Stimulated activated CD8-positive, alpha-beta memory T cell treated with anti-CD3 and anti-CD28 coated beads, Interleukin-4, amount 100 ng/mL, for 4 hours (primary cell): ENCODE measurements at regions not wholly inside any gene's neighbourhood (a gene's known extent, or its start where the extent isn't known, plus 50 kb on each side); places are given as distances from the start of the nearest gene placed in this dataset.

Experiments used
- DNase-seq, 2 donors: peaks; one replicate each; pipeline ENCODE4 v3.0.0-alpha.2; 2020; ENCODE audit warnings: low read depth in 2 of 2, low spot score in 1 of 2

DNA sequence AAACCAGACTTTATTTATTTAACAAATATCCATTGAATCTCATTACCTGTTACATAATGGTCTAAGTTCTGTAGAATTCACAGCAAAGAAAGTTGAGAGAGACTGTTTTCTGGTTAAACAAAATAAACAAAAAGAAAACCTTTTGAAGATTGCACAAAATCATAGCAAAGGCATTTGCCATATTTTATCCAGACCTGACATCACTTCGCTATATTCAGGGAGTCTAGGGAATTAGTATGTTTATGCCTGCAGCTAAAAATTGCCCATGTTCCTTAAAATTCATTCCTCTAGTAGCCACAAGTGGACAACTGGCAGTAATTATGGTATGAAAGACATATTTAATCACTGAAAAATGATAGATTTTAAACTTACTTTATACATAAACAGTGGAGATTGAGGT lies 577.0 kb upstream of the DAB2 start:
- DNase-seq: no peak

DNA sequence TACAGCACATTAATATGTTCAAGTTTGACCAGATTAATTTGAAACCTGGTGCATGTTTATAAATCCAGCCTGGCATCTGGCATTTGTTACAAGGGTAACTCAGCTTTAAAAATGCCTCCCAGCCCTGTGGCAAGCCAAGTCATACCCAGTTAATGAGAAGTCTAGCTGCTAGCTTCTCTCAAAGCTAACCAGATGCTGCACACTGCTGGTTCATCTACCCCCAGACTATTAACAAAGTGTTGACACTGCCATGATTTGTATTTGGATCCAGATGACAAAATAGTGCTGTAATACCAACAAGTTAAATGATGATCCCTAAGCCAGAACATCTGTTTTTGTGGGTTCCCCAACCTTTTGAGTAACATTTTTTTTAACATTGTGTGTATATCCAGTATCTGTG lies 573.7 kb upstream of the DAB2 start:
- no peak for DNase-seq

DNA sequence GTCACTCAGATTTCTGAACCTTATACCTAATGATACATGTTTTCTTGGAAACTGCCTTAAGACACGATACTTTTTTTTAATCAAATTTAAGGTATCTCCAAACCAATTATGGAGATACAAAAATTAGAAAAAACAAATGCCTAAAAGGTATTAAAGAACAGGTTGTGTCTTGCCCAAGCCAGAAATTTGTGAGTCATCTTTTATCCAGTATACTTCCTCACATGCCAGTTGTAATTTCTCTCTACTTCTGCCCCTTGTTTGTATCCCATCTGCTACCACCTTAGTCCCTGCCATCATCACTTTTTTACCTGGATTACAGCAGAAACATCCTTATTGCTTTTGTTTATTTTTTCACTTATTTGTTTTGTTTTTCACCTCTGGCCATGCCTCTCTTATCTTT lies 571.2 kb upstream of the DAB2 start:
- DNase-seq: no peak

DNA sequence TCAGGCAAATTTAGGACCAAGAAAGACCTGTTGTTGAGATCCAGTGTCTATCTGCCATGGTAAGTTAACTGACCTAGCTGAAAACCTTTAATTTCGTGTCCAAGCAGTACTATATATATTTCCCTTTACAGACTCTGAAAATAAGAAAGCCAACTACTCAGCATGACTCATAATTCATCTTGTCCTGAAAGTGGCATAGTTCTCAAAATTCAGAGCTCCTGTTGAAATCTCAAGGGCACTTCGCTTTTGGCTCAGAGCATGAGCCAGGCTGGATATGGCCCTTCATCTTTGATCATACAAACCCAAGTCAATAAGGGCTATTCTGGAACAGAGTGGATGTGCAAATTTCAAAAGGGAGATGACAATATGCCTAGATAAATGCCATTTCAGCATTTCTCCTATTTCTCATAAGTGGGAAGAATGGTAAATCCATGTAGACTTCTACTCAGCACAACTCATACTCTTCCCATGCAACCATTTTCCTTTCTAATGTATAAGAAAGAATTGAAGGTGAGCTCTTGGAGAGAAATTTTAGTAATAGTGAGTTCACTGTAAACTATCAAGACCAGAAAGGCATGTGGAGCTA lies 567.9 kb upstream of the DAB2 start:
- DNase-seq: no peak

DNA sequence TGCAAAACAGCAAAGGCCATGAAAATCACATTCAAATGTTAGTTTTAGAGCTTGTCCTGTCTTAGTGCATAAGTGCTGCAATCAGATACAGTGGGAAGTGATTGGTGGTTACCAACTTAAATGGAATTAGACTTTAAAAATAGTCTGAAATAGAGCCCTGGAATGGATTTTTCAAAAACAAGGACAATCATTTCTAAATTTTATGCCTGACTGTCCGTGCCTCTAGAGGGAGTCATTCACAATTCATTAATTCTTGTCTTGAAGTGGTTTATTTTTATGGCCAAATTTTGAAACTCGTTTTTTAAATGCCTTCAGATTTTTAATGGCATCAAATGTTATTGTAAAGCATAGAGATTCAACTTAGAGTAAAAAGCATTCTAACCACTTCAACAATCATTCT lies 561.8 kb upstream of the DAB2 start:
- DNase-seq: no peak

DNA sequence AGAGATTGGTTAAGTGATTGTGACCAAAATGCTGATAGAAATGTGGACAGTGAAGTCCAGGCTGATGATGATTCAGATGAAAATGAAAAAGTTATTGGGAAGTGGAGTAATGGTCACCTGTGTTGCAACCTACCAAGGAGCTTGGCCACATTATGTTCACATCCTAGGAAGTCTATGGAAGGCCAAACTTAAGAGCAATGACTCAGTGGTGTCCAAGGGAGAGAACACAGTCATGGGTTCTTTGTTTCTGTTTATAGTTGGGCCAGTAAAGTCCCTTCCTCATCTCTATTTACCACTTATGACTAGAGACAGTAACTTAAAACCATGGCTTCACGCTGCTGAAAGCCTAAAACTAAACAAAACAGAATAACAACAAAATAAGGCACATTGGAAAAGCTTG lies 555.3 kb upstream of the DAB2 start:
- DNase-seq: no peak

DNA sequence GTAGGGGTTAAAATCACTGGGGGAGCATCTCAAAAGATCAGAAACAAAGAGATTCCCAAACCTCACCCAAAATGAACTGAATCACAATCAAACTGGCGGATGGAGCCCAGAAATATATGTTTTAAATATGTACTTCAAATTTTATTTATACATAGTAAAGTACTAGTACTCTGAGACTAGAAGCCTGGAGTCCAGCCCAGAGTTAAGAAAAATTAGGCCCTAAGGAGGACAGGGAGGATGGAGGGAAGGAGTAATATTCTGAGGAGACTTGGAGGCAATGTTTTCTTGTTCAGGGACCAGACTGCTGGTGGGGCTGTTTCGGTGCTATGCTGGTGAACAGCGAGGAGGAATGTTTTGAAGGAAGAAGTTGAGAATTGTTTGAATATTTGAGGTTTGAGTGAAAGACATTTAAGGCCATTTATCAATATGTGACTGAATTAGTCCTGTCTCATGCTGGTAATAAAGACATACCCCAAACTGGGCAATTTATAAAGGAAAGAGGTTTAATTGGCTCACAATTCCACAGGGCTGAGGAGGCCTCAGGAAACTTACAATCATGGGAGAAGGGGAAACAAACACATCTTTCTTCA lies 552.4 kb upstream of the DAB2 start:
- DNase-seq: no peak

DNA sequence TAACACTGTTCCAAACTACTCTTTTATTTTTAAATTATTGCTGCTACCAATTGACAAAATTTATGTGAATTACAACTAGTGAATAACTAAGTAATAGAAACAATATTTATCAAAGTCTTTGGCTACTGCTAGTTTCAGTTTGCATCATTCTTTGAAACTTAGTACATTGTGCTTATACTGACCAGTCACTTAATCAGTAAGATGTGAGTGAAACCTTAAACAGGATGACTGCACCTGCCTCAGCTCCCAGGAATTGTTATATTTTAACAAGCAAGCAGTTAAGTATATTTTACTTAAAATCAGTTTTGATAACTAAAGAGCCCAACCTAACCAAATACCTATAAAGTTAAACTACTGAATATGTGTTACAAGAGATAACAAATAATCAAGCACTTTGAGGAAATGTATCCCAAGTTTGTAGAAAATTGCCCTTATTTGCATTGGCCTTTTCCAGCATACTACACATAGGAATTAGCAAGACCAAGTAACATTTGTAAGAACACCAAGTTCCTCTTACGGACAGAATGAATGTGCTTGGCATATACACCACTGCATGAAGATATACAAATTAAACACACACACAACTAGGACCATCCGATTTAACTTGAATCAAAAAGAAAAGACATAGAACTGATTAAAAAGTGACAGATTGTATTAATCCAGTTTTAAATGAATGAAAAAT lies 545.5 kb upstream of the DAB2 start:
- DNase-seq: no peak

DNA sequence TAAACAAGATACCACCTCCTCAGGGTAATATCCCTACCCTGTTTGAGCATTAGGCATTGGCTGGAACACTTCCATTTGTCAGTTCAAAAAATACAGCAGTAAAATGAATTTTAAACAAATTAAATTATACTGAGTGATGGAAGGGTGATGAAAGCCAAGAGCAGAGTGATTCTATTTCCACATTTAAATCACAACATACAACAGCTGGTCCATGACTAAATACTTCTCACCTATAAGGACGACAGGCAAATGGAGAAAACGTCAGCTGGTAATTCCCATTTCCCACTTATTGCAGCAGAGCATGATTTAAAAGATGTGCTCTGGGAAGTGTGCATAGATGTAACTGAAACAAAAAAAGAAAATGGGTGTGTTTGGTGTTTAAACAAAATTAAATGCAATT lies 543.6 kb upstream of the DAB2 start:
- DNase-seq: no peak

DNA sequence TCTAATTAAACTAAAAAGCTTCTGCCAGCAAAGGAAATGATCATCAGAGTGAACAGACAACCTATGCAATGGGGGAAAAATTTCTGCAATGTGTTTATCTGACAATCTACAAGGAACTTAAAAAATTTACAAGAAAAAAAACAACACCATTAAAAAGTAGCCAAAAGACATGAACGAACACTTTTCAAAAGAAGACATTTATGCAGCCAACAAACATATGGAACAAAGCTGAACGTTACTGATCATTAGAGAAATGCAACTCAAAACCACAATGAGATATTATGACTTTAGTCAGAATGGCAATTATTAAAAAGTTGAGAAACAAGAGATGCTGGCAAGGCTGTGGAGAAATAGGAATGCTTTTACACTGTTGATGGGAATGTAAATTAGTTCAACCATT lies 530.4 kb upstream of the DAB2 start:
- DNase-seq: no peak

DNA sequence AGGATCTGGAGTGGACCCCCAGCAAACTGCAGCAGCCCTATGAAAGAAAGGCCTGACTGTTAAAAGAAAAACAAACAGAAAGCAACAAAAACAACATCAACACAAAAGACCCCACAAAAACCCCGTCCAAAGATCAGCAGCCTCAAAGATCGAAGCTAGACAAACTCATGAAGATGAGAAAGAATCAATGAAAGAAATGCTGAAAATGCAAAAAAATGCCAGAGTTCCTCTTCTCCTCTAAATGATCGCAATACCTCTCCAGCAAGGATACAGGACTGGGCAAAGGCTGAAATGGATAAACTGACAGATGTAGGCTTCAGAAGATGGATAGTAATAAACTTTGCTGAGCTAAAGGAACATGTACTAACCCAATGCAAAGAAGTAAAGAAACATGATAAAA lies 526.3 kb upstream of the DAB2 start:
- DNase-seq: no peak

DNA sequence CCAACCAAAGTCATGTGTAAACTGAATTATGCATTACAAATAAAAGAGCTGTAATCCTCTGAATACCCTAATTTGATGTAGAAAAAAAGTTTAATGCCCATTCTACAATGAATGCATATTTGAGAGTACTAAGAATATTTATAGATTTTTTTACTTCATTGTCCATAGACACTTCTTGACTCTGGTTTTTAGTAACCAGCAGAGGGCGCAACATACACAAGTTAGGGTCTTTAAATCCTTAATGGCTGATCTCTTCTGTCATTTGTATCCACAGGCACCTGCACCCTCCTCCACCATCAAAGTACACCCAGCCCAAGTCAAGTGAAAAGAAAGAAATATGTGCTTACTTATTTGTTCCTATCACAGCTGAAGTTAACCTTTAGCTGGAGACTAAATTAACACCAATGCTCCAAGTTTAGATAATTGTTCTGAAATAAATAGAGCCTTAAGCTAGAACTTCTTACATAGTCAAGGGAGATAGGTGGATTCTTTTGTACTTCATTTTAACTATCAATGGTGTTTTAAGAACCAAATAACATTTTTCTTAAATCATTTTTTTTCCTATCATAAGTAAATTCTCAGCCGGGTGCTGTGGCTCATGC lies 524.2 kb upstream of the DAB2 start:
- peak; percentile 26 to 41 for DNase-seq

DNA sequence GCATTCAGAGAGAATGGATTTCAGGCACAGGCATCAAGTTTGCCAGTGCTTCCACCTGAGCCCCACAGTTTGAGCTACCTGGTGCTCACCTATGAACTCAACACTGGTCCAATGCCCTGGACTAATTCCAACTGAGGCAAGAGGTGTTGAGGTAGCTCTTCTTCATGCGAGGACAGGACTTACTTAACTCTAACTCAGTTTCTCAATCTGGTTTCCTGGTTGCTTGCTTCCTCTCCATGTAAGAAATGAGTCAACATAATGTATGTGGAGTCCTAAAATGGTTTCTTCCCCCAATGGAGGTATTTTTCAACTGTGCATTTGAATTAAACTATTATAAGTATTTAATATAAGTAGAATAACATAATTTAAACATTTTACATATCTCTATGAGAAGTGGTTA lies 523.6 kb upstream of the DAB2 start:
- no peak for DNase-seq

DNA sequence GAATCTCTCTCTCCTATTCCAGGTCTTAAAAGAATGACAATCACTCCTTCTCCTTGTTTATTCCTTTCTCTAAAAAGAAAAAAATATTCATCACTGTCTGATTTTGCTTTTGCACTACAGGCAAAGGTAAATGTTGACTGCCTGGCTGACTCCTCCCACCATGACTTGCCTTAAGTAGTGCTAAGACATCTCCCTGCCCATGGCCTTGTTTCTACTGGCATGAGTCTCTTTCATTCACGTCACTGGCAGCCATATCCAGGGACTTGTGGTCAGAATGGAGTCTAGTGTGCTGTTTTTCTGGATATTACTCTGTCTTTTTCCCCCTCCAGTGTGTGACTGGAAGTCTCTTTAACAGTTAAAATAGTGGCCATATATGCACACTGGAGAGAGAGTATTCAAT lies 522.9 kb upstream of the DAB2 start:
- DNase-seq: no peak

DNA sequence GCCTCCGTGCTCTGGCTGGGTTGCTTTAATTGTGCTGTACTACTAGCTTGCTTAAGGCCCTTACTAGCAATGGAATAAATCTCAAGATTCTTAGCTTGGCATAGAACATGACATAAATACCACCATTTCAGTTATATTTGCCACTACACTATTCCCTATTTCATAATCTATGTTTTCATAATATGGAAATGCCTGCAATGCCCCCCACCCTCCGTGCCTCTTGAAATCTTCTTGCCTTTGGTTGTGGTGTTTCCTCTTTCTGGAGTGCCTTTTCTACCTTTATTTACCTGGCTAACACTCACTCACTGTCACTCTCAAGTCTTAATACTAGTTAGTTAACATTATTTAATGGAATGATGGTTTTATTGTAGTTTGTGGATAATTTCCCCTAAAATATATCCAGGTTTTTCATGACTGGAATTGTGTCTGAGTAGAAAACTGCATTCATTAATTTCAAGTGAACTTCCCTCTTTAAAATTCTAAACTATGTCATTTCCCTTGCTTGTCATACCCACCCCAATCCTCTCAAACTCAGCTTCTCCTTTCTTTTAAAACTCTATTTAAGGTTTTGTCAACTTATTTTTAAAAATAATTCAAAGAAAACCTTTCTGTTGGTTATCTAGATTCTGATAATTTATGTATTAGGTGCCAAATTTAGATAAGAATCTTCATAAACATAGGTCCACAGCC lies 521.7 kb upstream of the DAB2 start:
- no peak for DNase-seq

DNA sequence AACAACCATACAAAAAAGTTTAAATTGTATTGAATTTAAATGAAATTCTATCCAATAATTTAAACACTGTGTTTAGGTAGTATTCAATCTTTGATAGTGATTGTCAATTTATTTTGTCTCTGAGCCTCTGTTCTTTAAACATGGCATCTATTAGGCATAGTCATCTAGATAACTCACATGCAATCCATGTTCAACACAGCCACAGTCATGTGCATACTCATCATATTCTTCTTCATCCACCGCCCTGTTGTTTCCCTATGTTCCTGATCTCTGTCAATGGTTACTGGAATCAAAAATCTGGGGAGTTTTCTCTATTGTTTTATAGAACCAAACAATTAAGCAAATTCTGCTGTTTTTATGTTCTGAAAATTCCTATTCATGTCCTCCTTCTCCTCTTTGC lies 521.1 kb upstream of the DAB2 start:
- DNase-seq: no peak

DNA sequence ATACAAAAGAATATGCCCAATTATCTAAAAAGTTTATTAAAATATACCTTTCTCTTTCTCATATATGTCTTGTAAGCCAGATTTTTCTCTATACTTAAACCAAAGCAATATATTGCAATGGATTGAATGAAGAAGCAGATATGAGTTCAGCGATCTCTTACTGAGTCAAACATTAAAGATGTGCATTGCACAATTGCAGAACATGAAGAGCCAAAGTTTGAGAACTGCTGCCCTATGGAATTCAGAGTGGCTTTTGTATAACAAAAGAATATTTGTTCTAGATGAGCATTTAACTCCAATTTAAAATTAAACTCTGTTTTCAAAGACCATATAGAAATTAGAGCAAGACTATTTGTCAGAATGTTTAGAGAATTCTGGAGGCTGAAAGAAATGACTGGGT lies 519.0 kb upstream of the DAB2 start:
- DNase-seq: no peak

DNA sequence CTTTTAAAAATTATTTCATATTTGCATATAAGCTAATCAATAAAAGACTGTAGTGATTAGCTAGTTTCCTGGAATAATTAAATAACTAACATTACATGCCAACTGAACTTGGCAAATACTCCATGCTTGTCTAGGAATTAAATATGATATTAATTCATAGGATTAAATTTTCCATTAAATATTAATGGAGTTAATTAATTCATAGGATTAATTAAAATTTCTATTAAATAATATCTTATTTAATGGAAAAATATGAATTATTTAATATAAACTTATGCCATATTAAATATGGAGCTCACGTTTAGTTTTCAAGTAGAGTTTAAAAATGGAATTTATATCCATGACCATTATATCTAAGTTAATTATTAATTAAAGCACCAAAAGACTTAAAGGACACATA lies 517.8 kb upstream of the DAB2 start:
- no peak for DNase-seq

DNA sequence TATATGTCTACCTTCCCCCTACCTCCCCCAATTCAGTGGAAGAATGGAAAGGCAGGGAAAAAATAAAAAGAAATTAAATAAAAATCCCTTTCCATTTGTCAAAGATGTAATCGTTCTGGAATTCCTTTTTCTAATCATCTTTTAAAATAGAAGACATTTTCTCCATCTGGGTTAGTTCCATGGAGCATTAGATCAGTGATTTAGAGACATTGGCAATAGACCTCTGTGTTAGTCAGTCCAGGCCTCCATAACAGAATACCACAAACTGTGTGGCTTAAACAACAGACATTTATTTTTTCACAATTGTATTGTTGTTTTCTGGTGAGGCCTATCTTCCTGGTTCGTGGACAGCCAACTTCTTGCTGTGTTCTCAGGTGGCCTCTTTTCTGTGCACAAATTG lies 516.6 kb upstream of the DAB2 start:
- no peak for DNase-seq

DNA sequence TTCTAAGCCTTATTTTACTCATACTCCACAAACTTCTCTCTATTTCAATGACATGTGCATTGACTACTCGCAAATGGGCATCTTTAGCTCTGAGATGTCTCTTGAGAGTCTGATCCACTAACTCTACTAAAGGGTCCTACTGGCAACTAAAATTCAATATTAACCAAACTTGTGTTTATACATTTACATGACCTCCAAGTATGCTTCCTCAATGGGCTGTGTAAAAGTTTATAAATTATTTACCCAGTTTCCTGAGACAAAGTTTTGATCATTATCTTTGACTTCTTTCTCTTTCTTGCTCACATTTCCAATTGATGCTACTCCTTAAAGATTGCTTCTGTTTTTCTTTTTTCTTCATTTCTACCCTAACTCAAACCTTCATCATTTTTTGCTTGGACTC lies 510.1 kb upstream of the DAB2 start:
- DNase-seq: no peak

DNA sequence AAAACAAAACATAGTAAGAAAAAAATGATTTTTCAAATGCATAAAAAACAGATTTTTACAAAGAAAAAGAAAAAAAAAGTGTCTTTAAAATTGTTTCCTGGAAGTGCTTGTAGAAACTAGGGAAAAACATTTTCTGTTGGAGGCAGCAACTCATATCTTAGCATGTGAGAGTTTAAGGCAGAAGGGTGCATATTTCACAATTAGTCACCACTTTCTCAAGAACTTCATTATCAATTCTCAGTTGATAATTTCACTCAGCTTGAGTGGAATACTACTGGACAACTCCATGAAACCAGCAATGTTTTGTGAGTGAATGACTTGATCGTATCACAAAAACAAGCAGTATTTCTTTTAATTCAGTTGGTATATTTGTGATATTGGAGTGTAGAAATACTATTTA lies 508.3 kb upstream of the DAB2 start:
- no peak for DNase-seq

DNA sequence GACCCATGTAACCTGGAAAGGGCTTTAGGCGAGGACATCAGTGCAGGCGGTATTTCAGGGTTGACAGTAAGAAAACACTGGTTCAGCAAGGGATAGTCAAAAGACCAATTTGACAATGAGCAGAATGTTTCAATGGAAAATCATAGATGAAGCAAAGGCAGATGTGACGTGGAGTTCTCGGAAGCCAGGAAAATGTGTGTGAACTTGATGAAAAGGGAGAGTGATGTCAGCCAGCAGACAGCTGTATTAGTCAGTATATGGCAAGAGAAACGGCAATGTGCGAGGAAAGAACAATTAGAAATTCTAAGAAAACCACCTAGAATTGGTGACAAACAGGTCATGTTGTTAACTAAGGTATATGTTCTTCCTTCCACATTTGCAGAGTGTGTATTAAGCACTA lies 503.9 kb upstream of the DAB2 start:
- no peak for DNase-seq
